ENCODE measurements at regions not wholly inside any gene's neighbourhood (a gene's known extent, or its start where the extent isn't known, plus 50 kb on each side); places are given as distances from the start of the nearest gene placed in this dataset.

GRCh38 chr10:104505521-104506042, 135.5 kb upstream of the SORCS3 start:
- ATAC-seq (ENCODE audit: poor library complexity) (no peak), DNase-seq (no peak)
- intact Hi-C loops (cut with DNase I), result no loop called here

- no peak for DNase-seq
- no peak for ATAC-seq (ENCODE audit: poor library complexity)
- intact Hi-C loops (cut with DNase I), result no loop called here
Observed at GRCh38 chr10:104509981-104510380, 131.1 kb upstream of the SORCS3 start.

GRCh38 chr10:104510644-104511043, 130.4 kb upstream of the SORCS3 start:
- no peak for DNase-seq
- intact Hi-C loops (cut with DNase I), result no loop called here
- no peak for ATAC-seq (ENCODE audit: poor library complexity)

GRCh38 chr10:104512800-104513199, 128.3 kb upstream of the SORCS3 start:
- intact Hi-C loops (cut with DNase I), result no loop called here
- no peak for DNase-seq
- no peak for ATAC-seq (ENCODE audit: poor library complexity)

- ATAC-seq (ENCODE audit: poor library complexity) (no peak), DNase-seq (no peak)
- intact Hi-C loops (cut with DNase I), result no loop called here
Observed at GRCh38 chr10:104515678-104516199, 125.4 kb upstream of the SORCS3 start.

- DNase-seq (no peak), ATAC-seq (ENCODE audit: poor library complexity) (no peak)
Observed at GRCh38 chr10:104516986-104517385, 124.1 kb upstream of the SORCS3 start.

GRCh38 chr10:104517946-104518345, 123.1 kb upstream of the SORCS3 start:
- DNase-seq (no peak), ATAC-seq (ENCODE audit: poor library complexity) (no peak)
- intact Hi-C loops (cut with DNase I), result no loop called here

More at GRCh38 chr10:104516986-104517385, 124.1 kb upstream of the SORCS3 start:
- intact Hi-C loops (cut with DNase I), result no loop called here

- intact Hi-C loops (cut with DNase I), result no loop called here
- ATAC-seq (ENCODE audit: poor library complexity), result no peak
- no peak for DNase-seq
Observed at GRCh38 chr10:104518891-104519290, 122.2 kb upstream of the SORCS3 start.

GRCh38 chr10:104520653-104521052, 120.4 kb upstream of the SORCS3 start:
- no peak for DNase-seq
- ATAC-seq (ENCODE audit: poor library complexity), result no peak
- intact Hi-C loops (cut with DNase I), result no loop called here

- intact Hi-C loops (cut with DNase I), result no loop called here
- ATAC-seq (ENCODE audit: poor library complexity) (peak; percentile 82), DNase-seq (peak; percentile 61)
Observed at GRCh38 chr10:104521901-104522694, 119.0 kb upstream of the SORCS3 start.

GRCh38 chr10:104526188-104526587, 114.9 kb upstream of the SORCS3 start:
- ATAC-seq (ENCODE audit: poor library complexity) (no peak), DNase-seq (no peak)
- intact Hi-C loops (cut with DNase I), result no loop called here

GRCh38 chr10:104527013-104527412, 114.1 kb upstream of the SORCS3 start:
- no peak for ATAC-seq (ENCODE audit: poor library complexity)
- intact Hi-C loops (cut with DNase I), result no loop called here
- DNase-seq, result no peak

GRCh38 chr10:104540181-104540580, 100.9 kb upstream of the SORCS3 start:
- ATAC-seq (ENCODE audit: poor library complexity) (no peak), DNase-seq (no peak)
- intact Hi-C loops (cut with DNase I), result no loop called here

GRCh38 chr10:104541820-104542219, 99.3 kb upstream of the SORCS3 start:
- ATAC-seq (ENCODE audit: poor library complexity) (no peak), DNase-seq (no peak)
- intact Hi-C loops (cut with DNase I), result no loop called here

- ATAC-seq (ENCODE audit: poor library complexity) (no peak), DNase-seq (no peak)
- intact Hi-C loops (cut with DNase I), result no loop called here
Observed at GRCh38 chr10:104546336-104546735, 94.8 kb upstream of the SORCS3 start.

- ATAC-seq (ENCODE audit: poor library complexity) (no peak), DNase-seq (no peak)
- intact Hi-C loops (cut with DNase I), result no loop called here
Observed at GRCh38 chr10:104546756-104547155, 94.3 kb upstream of the SORCS3 start.

GRCh38 chr10:104548090-104548489, 93.0 kb upstream of the SORCS3 start:
- intact Hi-C loops (cut with DNase I), result no loop called here
- ATAC-seq (ENCODE audit: poor library complexity), result no peak

GRCh38 chr10:104556831-104557230, 84.3 kb upstream of the SORCS3 start:
- ATAC-seq (ENCODE audit: poor library complexity) (no peak), DNase-seq (no peak)
- intact Hi-C loops (cut with DNase I), result no loop called here

More at GRCh38 chr10:104548090-104548489, 93.0 kb upstream of the SORCS3 start:
- DNase-seq, result no peak

- ATAC-seq (ENCODE audit: poor library complexity), result no peak
- no peak for DNase-seq
- intact Hi-C loops (cut with DNase I), result no loop called here
Observed at GRCh38 chr10:104557966-104558365, 83.1 kb upstream of the SORCS3 start.

GRCh38 chr10:104559935-104560334, 81.2 kb upstream of the SORCS3 start:
- DNase-seq (no peak), ATAC-seq (ENCODE audit: poor library complexity) (no peak)
- intact Hi-C loops (cut with DNase I), result no loop called here

Data from Right ventricle myocardium superior (tissue), 1 donor.